CD4-positive, alpha-beta T cell (primary cell): ENCODE measurements at regions not wholly inside any gene's neighbourhood (a gene's known extent, or its start where the extent isn't known, plus 50 kb on each side); places are given as distances from the start of the nearest gene placed in this dataset.

Experiments used
- ATAC-seq: fragments of 200-7000 bp; cut with Tn5 transposase; one replicate; pipeline ENCODE4 v1.10.0; 2022; ENCODE audit warnings: mild to moderate bottlenecking; ENCODE audit not compliant: poor library complexity
- CTCF ChIA-PET: fragments of 350-600 bp; sonication (Branson Sonifier 250); formaldehyde crosslinking; loops from one replicate; lab custom pipeline; 2021; ENCODE audit warnings: antibody characterized with exemption, inconsistent platforms; lab: Charles Lee
- POLR2A ChIA-PET: fragments of 350-600 bp; sonication (Branson Sonifier 250); formaldehyde crosslinking; loops from one replicate; lab custom pipeline; 2021; ENCODE audit warnings: antibody characterized with exemption, inconsistent platforms; lab: Charles Lee
- DNase-seq, 14 experiments: peaks; one replicate each; pipeline ENCODE4 v3.0.0-alpha.2; 2013 to 2020; ENCODE audit warnings: mixed read lengths in 2 of 14
- H3K27ac ChIP-seq, 2 donors: one replicate each; pipeline versions ENCODE4 v1.5.1 to v1.7.0; 2013; ENCODE audit warnings: low read length in 2 of 2, low read depth in 1 of 2, mild to moderate bottlenecking in 1 of 2
- H3K27me3 ChIP-seq, 2 experiments: 1 replicate in 1 of 2; 2 replicates in 1 of 2; pipeline versions ENCODE4 v1.6.1 to v1.7.0; 2013; ENCODE audit warnings: low read length in 2 of 2, control low read depth in 1 of 2, mild to moderate bottlenecking in 1 of 2, moderate library complexity in 1 of 2; ENCODE audit not compliant: insufficient read depth in 2 of 2, control insufficient read depth in 1 of 2
- H3K36me3 ChIP-seq: one replicate; pipeline ENCODE4 v1.6.1; 2013; ENCODE audit warnings: low read length, control low read depth; ENCODE audit not compliant: insufficient read depth
- H3K4me1 ChIP-seq: one replicate; pipeline ENCODE4 v1.6.1; 2013; ENCODE audit warnings: low read length, control low read depth; ENCODE audit not compliant: insufficient read depth
- H3K4me3 ChIP-seq: one replicate; pipeline ENCODE4 v1.5.1; 2013; ENCODE audit warnings: mild to moderate bottlenecking, low read length, moderate library complexity
- H3K9me3 ChIP-seq, 2 experiments: 1 replicate in 1 of 2; 2 replicates in 1 of 2; pipeline versions ENCODE4 v1.6.1 to v1.7.0; 2013; ENCODE audit warnings: low read length in 2 of 2, mild to moderate bottlenecking in 2 of 2, control low read depth in 1 of 2, moderate library complexity in 1 of 2; ENCODE audit not compliant: control insufficient read depth in 1 of 2, insufficient read depth in 1 of 2
- H3K27ac Mint-ChIP-seq: one replicate; pipeline ENCODE4 v1.8.0; 2020; ENCODE audit warnings: mixed read lengths
- H3K27me3 Mint-ChIP-seq: one replicate; pipeline ENCODE4 v1.8.0; 2021; ENCODE audit warnings: mixed read lengths
- H3K36me3 Mint-ChIP-seq: one replicate; pipeline ENCODE4 v1.8.0; 2021; ENCODE audit warnings: low read depth, mixed read lengths
- H3K4me1 Mint-ChIP-seq: one replicate; pipeline ENCODE4 v1.8.0; 2021; ENCODE audit warnings: low read depth, mixed read lengths
- H3K4me3 Mint-ChIP-seq: one replicate; pipeline ENCODE4 v1.8.0; 2020; ENCODE audit warnings: mild to moderate bottlenecking, mixed read lengths
- H3K9me3 Mint-ChIP-seq: one replicate; pipeline ENCODE4 v1.8.0; 2020; ENCODE audit warnings: mixed read lengths
- CTCF ChIP-seq: fragments of 200-600 bp; IDR thresholded peaks from one replicate; pipeline ENCODE4 v1.8.0; 2022; ENCODE audit warnings: antibody characterized with exemption, mild to moderate bottlenecking
- intact Hi-C, 2 experiments: fragments of 100-400 bp; cut with DNase I in 1 of 2; cut with micrococcal nuclease in 1 of 2; formaldehyde crosslinking; loops; one replicate each; pipeline versions ENCODE4 v1.15.1 to v1.9.0; 2023 to 2025; cut with DNase I, micrococcal nuclease

GRCh38 chr1:219773775-219774174 lies 154.6 kb downstream of the SLC30A10 start:
- Histone ChIP-seq H3K27ac (no peak overlapping the region), H3K4me3 (no peak overlapping the region), H3K4me1 (no peaks in the 10 kb centered on the region), H3K27me3 (no peaks in the 10 kb centered on the region), H3K9me3 (peaks cover 0 to 4% of the 10 kb centered on the region in 2 experiments), H3K36me3 (no peaks in the 10 kb centered on the region)
- ATAC-seq (no peak), DNase-seq (no peak)
- H3K4me3 Mint-ChIP-seq: no peak overlapping the region
- intact Hi-C loops: no loop called here
- no peaks in the 10 kb centered on the region for H3K4me1 Mint-ChIP-seq
- no peak overlapping the region for H3K27ac Mint-ChIP-seq
- no peaks in the 10 kb centered on the region for H3K36me3 Mint-ChIP-seq
- no peaks in the 10 kb centered on the region for H3K27me3 Mint-ChIP-seq
- POLR2A ChIA-PET: no interaction called here
- TF ChIP-seq CTCF: no peak
- CTCF ChIA-PET: no interaction called here
- H3K9me3 Mint-ChIP-seq: peaks cover 7% of the 10 kb centered on the region

DNA sequence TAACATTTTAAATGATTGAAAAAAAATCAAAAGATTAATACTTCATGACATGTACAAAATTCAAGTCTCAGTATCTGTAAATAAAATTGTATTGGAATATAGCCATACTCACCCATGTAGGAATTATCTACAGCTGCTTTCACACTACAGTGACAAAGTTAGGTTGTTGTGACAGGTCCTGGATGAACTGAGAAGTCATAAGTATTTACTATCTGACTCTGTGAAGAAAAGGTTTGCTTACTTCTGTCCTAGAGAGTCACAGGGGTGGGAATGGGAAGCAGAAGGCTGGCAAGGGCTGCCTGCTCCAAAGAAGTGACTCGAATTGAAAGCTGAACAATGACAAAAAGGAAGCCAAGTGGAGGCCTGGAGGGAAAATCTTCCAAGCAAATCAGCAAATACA lies 155.2 kb downstream of the SLC30A10 start:
- Histone ChIP-seq H3K27ac (no peak overlapping the region), H3K36me3 (no peaks in the 10 kb centered on the region), H3K27me3 (no peaks in the 10 kb centered on the region), H3K4me1 (no peaks in the 10 kb centered on the region), H3K4me3 (no peak overlapping the region), H3K9me3 (peaks cover 0 to 4% of the 10 kb centered on the region in 2 experiments)
- intact Hi-C loops: no loop called here
- no peak overlapping the region for H3K27ac Mint-ChIP-seq
- no peaks in the 10 kb centered on the region for H3K36me3 Mint-ChIP-seq
- no peaks in the 10 kb centered on the region for H3K27me3 Mint-ChIP-seq
- TF ChIP-seq CTCF: no peak
- no peak overlapping the region for H3K4me3 Mint-ChIP-seq
- ChIA-PET CTCF (no interaction called here), POLR2A (no interaction called here)
- H3K9me3 Mint-ChIP-seq: peaks cover 5% of the 10 kb centered on the region
- no peak for ATAC-seq
- H3K4me1 Mint-ChIP-seq: no peaks in the 10 kb centered on the region
- DNase-seq: no peak

DNA sequence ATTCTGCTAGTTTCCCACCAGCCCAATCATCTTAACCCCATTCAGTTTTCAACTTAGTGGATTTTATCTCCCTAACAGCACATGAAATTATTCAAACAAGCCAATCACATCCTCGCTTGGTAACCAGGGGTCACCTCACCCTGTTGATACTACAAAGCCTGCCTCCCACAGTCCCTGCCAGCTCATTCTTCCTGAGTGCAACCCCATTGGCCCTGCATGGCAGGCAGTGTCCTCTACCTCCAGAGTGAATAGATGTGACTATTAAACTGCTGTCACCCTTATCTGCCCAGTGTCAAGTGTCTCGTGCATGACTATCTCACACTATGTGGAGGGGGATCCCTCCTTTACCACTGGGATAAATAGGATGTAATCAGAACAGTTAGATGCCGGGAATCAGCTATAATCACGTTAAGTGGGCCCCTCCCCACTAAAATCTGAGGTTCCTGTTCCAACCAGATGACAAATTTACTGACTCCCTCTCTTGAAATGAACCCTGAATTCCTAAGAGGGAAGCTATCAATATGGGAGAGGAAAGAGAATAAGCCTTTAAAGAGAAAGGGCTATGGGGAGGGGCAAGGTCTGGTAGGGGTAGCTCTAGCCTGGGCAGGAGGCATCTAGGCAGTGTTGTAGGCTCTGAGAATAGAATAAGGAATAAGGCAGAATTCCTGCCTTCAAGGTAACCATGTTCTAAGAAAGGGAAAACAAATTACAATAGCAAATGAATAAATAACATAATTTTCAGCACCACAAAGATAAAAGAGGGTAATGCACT lies 155.9 kb downstream of the SLC30A10 start:
- no peak for TF ChIP-seq CTCF
- intact Hi-C loops: no loop called here
- Histone ChIP-seq H3K36me3 (no peaks in the 10 kb centered on the region), H3K4me3 (no peak overlapping the region), H3K4me1 (no peaks in the 10 kb centered on the region), H3K27me3 (no peaks in the 10 kb centered on the region), H3K9me3 (peaks cover 0 to 4% of the 10 kb centered on the region in 2 experiments), H3K27ac (no peak overlapping the region)
- no peaks in the 10 kb centered on the region for H3K36me3 Mint-ChIP-seq
- POLR2A ChIA-PET: no interaction called here
- no peaks in the 10 kb centered on the region for H3K4me1 Mint-ChIP-seq
- peaks cover 5% of the 10 kb centered on the region for H3K9me3 Mint-ChIP-seq
- CTCF ChIA-PET: no interaction called here
- no peak overlapping the region for H3K27ac Mint-ChIP-seq
- DNase-seq: no peak
- H3K27me3 Mint-ChIP-seq: no peaks in the 10 kb centered on the region
- no peak overlapping the region for H3K4me3 Mint-ChIP-seq
- ATAC-seq: no peak
